T-cell (primary cell): ENCODE measurements at regions not wholly inside any gene's neighbourhood (a gene's known extent, or its start where the extent isn't known, plus 50 kb on each side); places are given as distances from the start of the nearest gene placed in this dataset.

Experiments
- ATAC-seq, 4 experiments: fragments of 200-7000 bp in 3 of 4; fragments of 150-1000 bp in 1 of 4; cut with Tn5 transposase; replicated peaks in 1 of 4; 1 replicate in 3 of 4; 2 replicates in 1 of 4; pipeline ENCODE4 v1.10.0; 2021; ENCODE audit warnings: moderate library complexity in 3 of 4, mild to moderate bottlenecking in 2 of 4, moderate number of reproducible peaks in 1 of 4
- CTCF ChIA-PET, 2 donors: fragments of 300-600 bp; sonication (Branson Sonifier 250); formaldehyde crosslinking; loops; one replicate each; lab custom pipeline; 2022; ENCODE audit warnings: antibody characterized with exemption in 2 of 2; lab: Charles Lee
- POLR2A ChIA-PET, 2 donors: fragments of 300-600 bp; sonication (Branson Sonifier 250); formaldehyde crosslinking; loops; one replicate each; lab custom pipeline; 2022; ENCODE audit warnings: antibody characterized with exemption in 2 of 2; lab: Charles Lee
- DNase-seq, 35 experiments: peaks; one replicate each; pipeline versions ENCODE4 v3.0.0 to v3.0.0-alpha.2; 2013 to 2023
- H3K27ac ChIP-seq: one replicate; pipeline ENCODE4 v1.5.1; 2013; ENCODE audit warnings: low read length
- H3K27me3 ChIP-seq, 2 experiments: replicated peaks in 1 of 2; 1 replicate in 1 of 2; 2 replicates in 1 of 2; pipeline versions ENCODE4 v1.6.1 to v1.7.0; 2013; ENCODE audit warnings: low read length in 1 of 2, mixed read lengths in 1 of 2; ENCODE audit not compliant: control insufficient read depth in 2 of 2, insufficient read depth in 2 of 2; ENCODE audit errors: extremely low read depth in 1 of 2
- H3K36me3 ChIP-seq, 2 donors: 1 replicate in 1 of 2; 2 replicates in 1 of 2; pipeline versions ENCODE4 v1.6.1 to v1.7.0; 2013; ENCODE audit warnings: low read length in 1 of 2; ENCODE audit not compliant: control insufficient read depth in 2 of 2, insufficient read depth in 1 of 2; ENCODE audit errors: extremely low read depth in 1 of 2
- H3K4me1 ChIP-seq, 2 experiments: 1 replicate in 1 of 2; 2 replicates in 1 of 2; pipeline versions ENCODE4 v1.6.1 to v1.7.0; 2013; ENCODE audit warnings: low read length in 2 of 2, mixed read lengths in 1 of 2; ENCODE audit not compliant: insufficient read depth in 2 of 2, control insufficient read depth in 1 of 2; ENCODE audit errors: extremely low read depth in 1 of 2
- H3K4me3 ChIP-seq, 2 donors: 1 replicate in 1 of 2; 2 replicates in 1 of 2; pipeline versions ENCODE4 v1.5.1 to v1.7.0; 2013; ENCODE audit warnings: mild to moderate bottlenecking in 2 of 2, low read length in 1 of 2, moderate library complexity in 1 of 2; ENCODE audit not compliant: control insufficient read depth in 1 of 2; ENCODE audit errors: extremely low read depth in 1 of 2
- H3K9me3 ChIP-seq: 2 replicates; pipeline ENCODE4 v1.7.0; 2013
- H3K27ac Mint-ChIP-seq, 2 donors: one replicate each; pipeline ENCODE4 v1.8.0; 2020 to 2021; ENCODE audit warnings: mild to moderate bottlenecking in 2 of 2, mixed read lengths in 2 of 2
- H3K27me3 Mint-ChIP-seq, 2 donors: one replicate each; pipeline ENCODE4 v1.8.0; 2021 to 2022; ENCODE audit warnings: mixed read lengths in 2 of 2
- H3K36me3 Mint-ChIP-seq: one replicate; pipeline ENCODE4 v1.8.0; 2021; ENCODE audit warnings: mixed read lengths
- H3K4me1 Mint-ChIP-seq, 3 donors: one replicate each; pipeline ENCODE4 v1.8.0; 2020 to 2022; ENCODE audit warnings: mixed read lengths in 3 of 3, mild to moderate bottlenecking in 1 of 3
- H3K4me3 Mint-ChIP-seq, 3 donors: one replicate each; pipeline ENCODE4 v1.8.0; 2020 to 2022; ENCODE audit warnings: mild to moderate bottlenecking in 3 of 3, mixed read lengths in 3 of 3, moderate library complexity in 3 of 3
- H3K9me3 Mint-ChIP-seq, 3 donors: one replicate each; pipeline ENCODE4 v1.8.0; 2020 to 2022; ENCODE audit warnings: mixed read lengths in 3 of 3
- WGBS: methylation state at CpG from one replicate; pipeline ENCODE4 v1.1.5; 2013; ENCODE audit warnings: missing lambda C conversion rate; ENCODE audit not compliant: insufficient coverage; 5-methylcytosine and 5-hydroxymethylcytosine counted together

GRCh38 chr6:134741200-134741536 lies 208.7 kb downstream of the ALDH8A1 start:
- no peaks in the 10 kb centered on the region for H3K36me3 ChIP-seq
- no peaks in the 10 kb centered on the region for H3K27me3 ChIP-seq
- ChIA-PET POLR2A (no interaction called here), CTCF (no interaction called here)
- H3K4me1 ChIP-seq = no peaks in the 10 kb centered on the region
- H3K4me3 ChIP-seq = no peak overlapping the region
- H3K9me3 Mint-ChIP-seq = no peaks in the 10 kb centered on the region
- DNase-seq (no peak), ATAC-seq (no peak)
- no peaks in the 10 kb centered on the region for H3K4me1 Mint-ChIP-seq
- H3K27ac ChIP-seq = no peak overlapping the region
- peaks cover 3 to 12% of the 10 kb centered on the region in 2 donors for H3K27me3 Mint-ChIP-seq
- no peaks in the 10 kb centered on the region for H3K9me3 ChIP-seq
- H3K27ac Mint-ChIP-seq = no peak overlapping the region
- WGBS = 70% methylated on average over 2 of the region's 7 CpGs
- no peak overlapping the region for H3K4me3 Mint-ChIP-seq
- no peaks in the 10 kb centered on the region for H3K36me3 Mint-ChIP-seq

DNA sequence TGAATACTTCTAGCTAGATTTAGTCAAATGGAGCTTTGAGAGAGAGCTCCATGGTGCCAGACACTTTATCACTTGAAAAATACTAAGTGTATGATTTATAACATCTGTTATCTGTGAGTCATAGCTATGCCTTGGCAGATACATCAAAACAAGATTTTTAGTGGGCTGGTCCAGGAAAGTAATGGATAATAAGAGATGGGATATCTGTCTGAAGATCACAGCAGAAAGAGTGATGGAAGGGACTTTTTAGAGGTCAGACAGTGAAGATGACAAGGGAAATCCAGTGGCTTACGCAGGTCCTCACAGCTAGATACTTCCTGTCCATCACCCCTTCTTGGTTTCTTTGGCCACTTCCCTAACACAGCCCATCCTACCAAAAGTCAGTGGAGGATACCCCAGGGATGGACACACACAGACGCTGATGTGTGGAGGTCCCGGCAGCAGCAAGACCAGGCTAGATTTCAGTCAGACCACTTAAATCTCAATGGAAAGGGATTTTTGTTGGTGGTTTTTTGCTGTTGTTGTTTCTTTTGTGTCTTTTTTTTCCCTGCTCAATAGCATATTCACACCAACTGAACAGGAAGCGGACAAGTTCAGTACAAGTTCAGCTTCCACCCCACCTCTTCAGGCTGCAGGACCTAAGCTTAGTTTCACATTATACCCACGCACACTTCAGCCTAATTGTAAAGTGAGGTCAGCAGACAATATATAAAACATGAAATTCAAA lies 209.3 kb downstream of the ALDH8A1 start:
- H3K27me3 ChIP-seq = no peaks in the 10 kb centered on the region
- H3K4me1 ChIP-seq = no peaks in the 10 kb centered on the region
- no peak overlapping the region for H3K4me3 Mint-ChIP-seq
- H3K4me3 ChIP-seq = no peak overlapping the region
- H3K36me3 ChIP-seq = no peaks in the 10 kb centered on the region
- no peaks in the 10 kb centered on the region for H3K4me1 Mint-ChIP-seq
- no peaks in the 10 kb centered on the region for H3K9me3 ChIP-seq
- POLR2A ChIA-PET = no interaction called here
- peaks cover 6 to 10% of the 10 kb centered on the region in 2 donors for H3K27me3 Mint-ChIP-seq
- WGBS = 100% methylated on average over 1 of the region's 5 CpGs
- no peak overlapping the region for H3K27ac Mint-ChIP-seq
- no peaks in the 10 kb centered on the region for H3K9me3 Mint-ChIP-seq
- no peak for ATAC-seq
- no peaks in the 10 kb centered on the region for H3K36me3 Mint-ChIP-seq
- CTCF ChIA-PET = interaction anchor here (0.5 to 0.6 kb wide), 2 partner anchors 85 kb away, joined by 5 read pairs; no protein-coding TSS in a partner anchor
- H3K27ac ChIP-seq = no peak overlapping the region
- no peak for DNase-seq

DNA sequence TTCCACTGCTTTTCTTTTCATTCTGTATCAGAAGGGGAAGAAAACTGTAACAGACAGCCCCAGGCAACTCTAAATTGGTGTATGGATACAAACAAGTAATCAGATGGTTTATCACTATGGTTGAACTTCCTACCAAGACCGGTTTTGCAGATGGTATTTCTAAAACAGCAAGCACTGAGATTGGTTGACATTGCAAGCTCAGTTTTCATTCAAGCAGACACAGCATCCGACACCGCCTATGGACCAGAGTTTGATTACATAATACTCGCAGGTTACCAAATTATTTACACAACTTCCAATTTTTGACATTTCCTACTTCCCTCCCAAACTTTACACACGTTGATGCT lies 209.9 kb downstream of the ALDH8A1 start:
- Mint-ChIP-seq H3K27me3 (peaks cover 4 to 5% of the 10 kb centered on the region in 2 donors), H3K27ac (no peak overlapping the region), H3K4me3 (no peak overlapping the region), H3K9me3 (no peaks in the 10 kb centered on the region), H3K36me3 (no peaks in the 10 kb centered on the region), H3K4me1 (no peaks in the 10 kb centered on the region)
- ATAC-seq (no peak), DNase-seq (no peak)
- Histone ChIP-seq H3K27me3 (no peaks in the 10 kb centered on the region), H3K36me3 (no peaks in the 10 kb centered on the region), H3K4me1 (no peaks in the 10 kb centered on the region), H3K4me3 (no peak overlapping the region), H3K9me3 (no peaks in the 10 kb centered on the region), H3K27ac (no peak overlapping the region)
- ChIA-PET CTCF (interaction anchor here in 1 of 2 donors (0.6 kb wide), 1 partner anchor 85 kb away, joined by 5 read pairs; no protein-coding TSS in a partner anchor), POLR2A (interaction anchor here in 1 of 2 donors (0.5 to 0.6 kb wide), 2 partner anchors 16 to 534 kb away, joined by 4 to 8 read pairs; no protein-coding TSS in a partner anchor)
- WGBS = 93% methylated on average over 3 of the region's 5 CpGs

GRCh38 chr6:134739299-134740026 lies 210.4 kb downstream of the ALDH8A1 start:
- CTCF ChIA-PET = no interaction called here
- no peak overlapping the region for H3K27ac Mint-ChIP-seq
- whole genome bisulfite sequencing = no CpG with 5 or more reads among the region's 6 CpGs
- no peaks in the 10 kb centered on the region for H3K36me3 ChIP-seq
- no peaks in the 10 kb centered on the region for H3K27me3 ChIP-seq
- H3K9me3 ChIP-seq = no peaks in the 10 kb centered on the region
- ATAC-seq (no peak), DNase-seq (no peak)
- no peaks in the 10 kb centered on the region for H3K9me3 Mint-ChIP-seq
- POLR2A ChIA-PET = interaction anchor here in 1 of 2 donors (0.5 to 0.6 kb wide), 2 partner anchors 17 to 534 kb away, joined by 4 to 8 read pairs; no protein-coding TSS in a partner anchor
- no peak overlapping the region for H3K27ac ChIP-seq
- H3K36me3 Mint-ChIP-seq = no peaks in the 10 kb centered on the region
- no peak overlapping the region for H3K4me3 ChIP-seq
- no peaks in the 10 kb centered on the region for H3K4me1 ChIP-seq
- no peaks in the 10 kb centered on the region for H3K4me1 Mint-ChIP-seq
- H3K4me3 Mint-ChIP-seq = no peak overlapping the region
- peaks cover 3 to 4% of the 10 kb centered on the region in 2 donors for H3K27me3 Mint-ChIP-seq

DNA sequence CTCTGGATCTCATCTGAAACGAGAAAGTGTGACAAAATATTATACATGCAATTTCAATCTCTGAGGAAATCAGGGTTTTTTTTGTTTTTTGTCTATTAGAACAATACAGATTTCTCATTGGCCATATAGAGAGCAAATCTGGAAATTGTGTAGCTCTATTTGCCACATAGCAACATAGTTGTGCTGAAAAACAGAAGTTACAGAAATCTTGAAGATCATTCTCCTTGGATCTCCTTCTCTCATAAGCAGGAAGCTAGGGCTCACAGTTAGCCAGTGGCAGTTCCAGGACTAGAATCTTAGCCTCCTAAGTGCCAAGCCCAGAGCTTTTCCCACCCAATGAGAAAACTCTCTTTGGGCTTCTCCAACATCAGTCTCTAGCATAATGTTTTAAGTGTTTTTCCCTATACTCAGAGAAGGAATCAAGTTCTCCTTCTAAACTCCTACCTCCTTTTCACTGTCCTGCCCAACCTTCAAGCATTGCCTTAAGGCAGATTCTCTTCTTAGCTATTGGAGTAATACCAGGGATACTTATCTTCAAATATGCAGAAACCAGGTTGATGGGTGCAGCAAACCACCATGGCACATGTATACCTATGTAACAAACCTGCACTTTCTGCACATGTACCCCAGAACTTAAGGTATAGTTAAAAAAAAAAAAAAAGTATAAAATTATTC lies 211.6 kb downstream of the ALDH8A1 start:
- no peak overlapping the region for H3K4me3 ChIP-seq
- Mint-ChIP-seq H3K36me3 (no peaks in the 10 kb centered on the region), H3K4me3 (no peak overlapping the region), H3K4me1 (no peaks in the 10 kb centered on the region), H3K9me3 (no peaks in the 10 kb centered on the region), H3K27ac (no peak overlapping the region), H3K27me3 (peaks cover 0 to 3% of the 10 kb centered on the region in 2 donors)
- H3K4me1 ChIP-seq = no peaks in the 10 kb centered on the region
- POLR2A ChIA-PET = no interaction called here
- CTCF ChIA-PET = interaction anchor here (0.5 to 0.6 kb wide), 3 partner anchors 11 to 674 kb away, joined by 4 to 12 read pairs (median 4); no protein-coding TSS in a partner anchor
- ATAC-seq (no peak), DNase-seq (no peak)
- WGBS = no CpG with 5 or more reads among the region's 1 CpG
- no peaks in the 10 kb centered on the region for H3K9me3 ChIP-seq
- no peaks in the 10 kb centered on the region for H3K36me3 ChIP-seq
- H3K27me3 ChIP-seq = no peaks in the 10 kb centered on the region
- no peak overlapping the region for H3K27ac ChIP-seq

GRCh38 chr6:134735461-134735860 lies 214.4 kb downstream of the ALDH8A1 start:
- Histone ChIP-seq H3K36me3 (no peaks in the 10 kb centered on the region), H3K27ac (no peak overlapping the region), H3K4me1 (no peaks in the 10 kb centered on the region), H3K4me3 (no peak overlapping the region), H3K9me3 (no peaks in the 10 kb centered on the region), H3K27me3 (no peaks in the 10 kb centered on the region)
- Mint-ChIP-seq H3K36me3 (no peaks in the 10 kb centered on the region), H3K9me3 (no peaks in the 10 kb centered on the region), H3K4me1 (no peaks in the 10 kb centered on the region), H3K27me3 (peaks cover 0 to 3% of the 10 kb centered on the region in 2 donors), H3K4me3 (no peak overlapping the region), H3K27ac (no peak overlapping the region)
- ATAC-seq (no peak), DNase-seq (no peak)
- POLR2A ChIA-PET = no interaction called here
- CTCF ChIA-PET = no interaction called here
